ENCODE measurements at regions not wholly inside any gene's neighbourhood (a gene's known extent, or its start where the extent isn't known, plus 50 kb on each side); places are given as distances from the start of the nearest gene placed in this dataset.

DNA sequence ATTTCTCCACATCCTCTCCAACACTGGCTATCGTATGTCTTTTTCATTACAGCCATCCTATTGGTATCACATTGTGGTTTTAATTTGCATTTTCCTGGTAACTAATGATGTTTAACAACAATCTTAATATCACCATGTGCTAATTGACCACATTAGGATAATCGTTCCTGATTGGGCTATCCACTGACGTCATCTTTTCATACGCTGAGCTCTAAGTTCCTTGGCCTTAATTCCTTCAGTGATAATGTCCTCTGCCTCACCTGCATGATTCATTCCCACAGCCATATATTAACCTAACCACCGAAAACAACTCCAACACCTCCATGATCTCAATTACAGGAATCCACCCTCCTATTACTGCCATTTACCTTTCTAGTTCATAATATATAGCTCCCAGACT lies 547.9 kb upstream of the BRINP1 start:
- Histone ChIP-seq H2AFZ (ENCODE audit: low read length) (no peak overlapping the region), H4K8ac (replicated peaks; ENCODE audit: insufficient read length, low read depth, low read length) (no peak overlapping the region), H4K5ac (ENCODE audit: insufficient read length, low read depth, low read length) (no peak overlapping the region), H3K56ac (ENCODE audit: insufficient read length, low read depth, low read length) (no peak overlapping the region), H3K4ac (ENCODE audit: low read depth, low read length) (no peak overlapping the region), H3K23ac (ENCODE audit: insufficient read length, low read depth, low read length) (no peak overlapping the region), H3K23me2 (ENCODE audit: insufficient read length, low read depth, low read length, poor library complexity, severe bottlenecking) (no peaks in the 10 kb centered on the region), H2AK5ac (ENCODE audit: insufficient read length, low read length) (no peak overlapping the region), H2BK5ac (ENCODE audit: insufficient read length, low read length) (no peak overlapping the region), H3K18ac (ENCODE audit: insufficient read length, low read depth, low read length) (no peak overlapping the region), H2BK15ac (ENCODE audit: low read depth, low read length) (no peak overlapping the region), H3K79me1 (ENCODE audit: insufficient read depth, low read depth, low read length, poor library complexity, severe bottlenecking) (no peaks in the 10 kb centered on the region), H3T11ph (ENCODE audit: low read length) (no peak overlapping the region), H2BK12ac (ENCODE audit: insufficient read length, low read depth, low read length) (no peak overlapping the region), H3K4me2 (ENCODE audit: insufficient read depth, insufficient read length, low read length) (no peak overlapping the region), H4K20me1 (ENCODE audit: control insufficient read depth, insufficient read depth, insufficient read length) (no peaks in the 10 kb centered on the region), H3K9me3 (ENCODE audit: control insufficient read depth, low read depth, low read length) (no peaks in the 10 kb centered on the region), H2BK120ac (ENCODE audit: low read depth, low read length, poor library complexity, severe bottlenecking) (no peak overlapping the region), H3K9ac (ENCODE audit: extremely low read depth, insufficient read length, low read length) (no peak overlapping the region), H3K14ac (ENCODE audit: insufficient read depth, low read length) (no peak overlapping the region), H3K79me2 (ENCODE audit: insufficient read depth, low read length) (no peaks in the 10 kb centered on the region), H3K27ac (ENCODE audit: insufficient read length, low read depth, low read length) (no peak overlapping the region), H2BK20ac (ENCODE audit: low read depth, low read length, poor library complexity, severe bottlenecking) (no peak overlapping the region), H4K91ac (ENCODE audit: insufficient read length, low read depth, low read length) (no peak overlapping the region), H3K27me3 (ENCODE audit: insufficient read depth, low read length) (no peaks in the 10 kb centered on the region), H3K4me1 (ENCODE audit: insufficient read depth, low read length) (no peaks in the 10 kb centered on the region)
- Mint-ChIP-seq H3K4me3 (no peak overlapping the region), H3K27ac (no peak overlapping the region), H3K9me3 (peaks cover 0 to 2% of the 10 kb centered on the region in 2 experiments; a peak in 1 of 5 replicates), H3K4me1 (peaks cover 0 to 2% of the 10 kb centered on the region in 2 experiments; a peak in 1 of 4 replicates), H3K27me3 (ENCODE audit: low read depth) (no peaks in the 10 kb centered on the region; the same call in 1 of the 2 replicates), H3K36me3 (ENCODE audit: insufficient read depth in 1 of 3, low read depth in 3 of 3) (peaks cover 0 to 4% (median 0%) of the 10 kb centered on the region in 3 experiments; a peak in 2 of 7 replicates)
- WGBS (ENCODE audit: extremely low coverage, insufficient read length, low lambda C conversion rate): 100% methylated on average over 1 of the region's 5 CpGs
- TF ChIP-seq, protein P1, sequence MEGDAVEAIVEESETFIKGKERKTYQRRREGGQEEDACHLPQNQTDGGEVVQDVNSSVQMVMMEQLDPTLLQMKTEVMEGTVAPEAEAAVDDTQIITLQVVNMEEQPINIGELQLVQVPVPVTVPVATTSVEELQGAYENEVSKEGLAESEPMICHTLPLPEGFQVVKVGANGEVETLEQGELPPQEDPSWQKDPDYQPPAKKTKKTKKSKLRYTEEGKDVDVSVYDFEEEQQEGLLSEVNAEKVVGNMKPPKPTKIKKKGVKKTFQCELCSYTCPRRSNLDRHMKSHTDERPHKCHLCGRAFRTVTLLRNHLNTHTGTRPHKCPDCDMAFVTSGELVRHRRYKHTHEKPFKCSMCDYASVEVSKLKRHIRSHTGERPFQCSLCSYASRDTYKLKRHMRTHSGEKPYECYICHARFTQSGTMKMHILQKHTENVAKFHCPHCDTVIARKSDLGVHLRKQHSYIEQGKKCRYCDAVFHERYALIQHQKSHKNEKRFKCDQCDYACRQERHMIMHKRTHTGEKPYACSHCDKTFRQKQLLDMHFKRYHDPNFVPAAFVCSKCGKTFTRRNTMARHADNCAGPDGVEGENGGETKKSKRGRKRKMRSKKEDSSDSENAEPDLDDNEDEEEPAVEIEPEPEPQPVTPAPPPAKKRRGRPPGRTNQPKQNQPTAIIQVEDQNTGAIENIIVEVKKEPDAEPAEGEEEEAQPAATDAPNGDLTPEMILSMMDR (conservative IDR thresholded peaks at IDR 0.05): no peak
- DNase-seq: no peak

Measured in H9 (cell line).